ENCODE measurements at regions not wholly inside any gene's neighbourhood (a gene's known extent, or its start where the extent isn't known, plus 50 kb on each side); places are given as distances from the start of the nearest gene placed in this dataset.

- no peak for DNase-seq
- Mint-ChIP-seq H3K4me3 (no peak overlapping the region), H3K27ac (no peak overlapping the region), H3K4me1 (ENCODE audit: low read depth) (no peaks in the 10 kb centered on the region), H3K27me3 (no peaks in the 10 kb centered on the region), H3K9me3 (no peaks in the 10 kb centered on the region), H3K36me3 (ENCODE audit: low read depth) (no peaks in the 10 kb centered on the region)
Measured at GRCh38 chr7:16203065-16203464, 218.3 kb downstream of the CRPPA start.

DNA sequence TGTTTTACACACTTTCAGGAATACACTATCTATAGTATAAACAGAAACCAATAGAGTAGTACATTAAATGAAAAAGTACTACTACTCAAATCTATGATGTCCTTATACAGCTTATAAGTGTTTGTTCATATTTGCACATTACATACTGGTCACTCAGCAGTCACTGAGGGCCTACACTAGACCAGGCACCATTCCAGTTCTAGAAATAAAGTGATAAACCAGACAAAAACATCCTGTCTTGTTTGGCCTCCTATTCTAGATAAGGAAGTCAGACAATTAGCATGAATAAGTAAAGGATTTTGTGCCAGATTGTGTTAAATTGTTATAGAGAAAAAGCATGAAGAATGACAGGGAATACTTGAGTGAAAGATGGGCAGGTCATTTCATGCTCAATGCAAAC is 219.0 kb downstream of the CRPPA start:
- Mint-ChIP-seq H3K4me1 (ENCODE audit: low read depth) (no peaks in the 10 kb centered on the region), H3K27ac (no peak overlapping the region)

DNA sequence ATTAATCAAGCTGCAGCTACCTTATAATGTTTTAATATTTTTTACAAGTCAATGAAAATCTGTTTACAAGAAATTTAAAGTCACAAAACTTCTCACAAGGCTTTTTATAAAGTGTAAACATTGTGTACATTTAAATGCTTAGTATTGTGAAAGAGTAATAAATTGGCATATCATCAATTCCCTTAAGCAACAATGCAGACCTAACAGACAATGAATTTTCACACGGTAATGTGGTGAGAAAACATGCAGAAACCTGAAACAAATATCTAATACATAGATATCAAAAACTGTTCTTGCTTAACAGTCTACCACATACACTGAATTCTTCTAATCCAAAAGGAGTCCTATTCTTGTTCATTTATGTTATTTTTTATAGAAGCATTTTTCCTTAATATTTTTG is 220.7 kb downstream of the CRPPA start:
- no peak overlapping the region for H3K27ac Mint-ChIP-seq
- no peak overlapping the region for H3K4me3 Mint-ChIP-seq
- H3K4me1 Mint-ChIP-seq (ENCODE audit: low read depth): no peaks in the 10 kb centered on the region
- no peaks in the 10 kb centered on the region for H3K36me3 Mint-ChIP-seq (ENCODE audit: low read depth)
- no peaks in the 10 kb centered on the region for H3K9me3 Mint-ChIP-seq
- no peaks in the 10 kb centered on the region for H3K27me3 Mint-ChIP-seq
- no peak for DNase-seq

More for the DNA sequence above, 219.0 kb downstream of the CRPPA start:
- DNase-seq: no peak
- Mint-ChIP-seq H3K4me3 (no peak overlapping the region), H3K27me3 (no peaks in the 10 kb centered on the region), H3K9me3 (no peaks in the 10 kb centered on the region), H3K36me3 (ENCODE audit: low read depth) (no peaks in the 10 kb centered on the region)

GRCh38 chr7:16193631-16194030 is 227.7 kb downstream of the CRPPA start:
- H3K9me3 Mint-ChIP-seq: no peaks in the 10 kb centered on the region
- no peak overlapping the region for H3K27ac Mint-ChIP-seq
- H3K36me3 Mint-ChIP-seq (ENCODE audit: low read depth): no peaks in the 10 kb centered on the region
- DNase-seq: no peak
- H3K27me3 Mint-ChIP-seq: no peaks in the 10 kb centered on the region
- no peaks in the 10 kb centered on the region for H3K4me1 Mint-ChIP-seq (ENCODE audit: low read depth)
- no peak overlapping the region for H3K4me3 Mint-ChIP-seq

DNA sequence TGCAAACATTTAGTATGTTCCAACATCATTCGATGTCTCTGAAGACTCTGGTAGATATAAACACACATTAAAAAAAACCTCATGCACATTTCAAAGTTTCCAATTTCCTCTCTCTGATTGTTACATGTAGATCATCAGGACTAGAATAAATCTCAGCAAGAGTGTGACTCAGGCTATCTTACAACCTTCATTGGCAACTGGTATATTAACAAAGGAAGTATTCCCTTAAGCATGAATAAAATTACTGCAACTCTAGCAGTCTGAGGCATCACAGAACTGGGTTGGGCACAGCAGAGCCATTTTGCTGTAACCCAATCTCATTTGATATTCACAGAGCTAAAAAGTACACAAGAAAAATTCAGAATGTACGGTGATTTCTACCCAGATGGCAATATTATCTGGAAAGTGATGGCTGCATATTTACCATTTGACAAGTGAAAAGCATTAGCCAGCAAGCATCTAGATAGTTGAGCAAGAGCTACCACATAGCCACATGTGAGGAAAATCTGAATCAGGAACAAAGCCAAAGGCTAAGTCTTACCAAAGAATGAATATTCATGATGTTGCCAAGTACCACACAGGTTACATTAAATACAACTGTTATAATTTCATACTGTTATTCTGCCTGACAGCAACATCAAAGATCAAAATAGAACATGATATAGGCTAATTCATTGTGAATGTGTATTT is 232.2 kb downstream of the CRPPA start:
- H3K4me1 Mint-ChIP-seq (ENCODE audit: low read depth): no peaks in the 10 kb centered on the region
- no peaks in the 10 kb centered on the region for H3K9me3 Mint-ChIP-seq
- H3K36me3 Mint-ChIP-seq (ENCODE audit: low read depth): no peaks in the 10 kb centered on the region
- no peaks in the 10 kb centered on the region for H3K27me3 Mint-ChIP-seq
- DNase-seq: no peak
- no peak overlapping the region for H3K27ac Mint-ChIP-seq
- no peak overlapping the region for H3K4me3 Mint-ChIP-seq

GRCh38 chr7:16187131-16187530 is 234.2 kb downstream of the CRPPA start:
- DNase-seq: no peak
- Mint-ChIP-seq H3K27me3 (no peaks in the 10 kb centered on the region), H3K9me3 (no peaks in the 10 kb centered on the region), H3K4me3 (no peak overlapping the region), H3K4me1 (ENCODE audit: low read depth) (no peaks in the 10 kb centered on the region), H3K27ac (no peak overlapping the region), H3K36me3 (ENCODE audit: low read depth) (no peaks in the 10 kb centered on the region)

GRCh38 chr7:16178585-16178984 is 242.8 kb downstream of the CRPPA start:
- no peaks in the 10 kb centered on the region for H3K4me1 Mint-ChIP-seq (ENCODE audit: low read depth)
- H3K27ac Mint-ChIP-seq: no peak overlapping the region
- no peaks in the 10 kb centered on the region for H3K36me3 Mint-ChIP-seq (ENCODE audit: low read depth)
- no peak for DNase-seq
- no peaks in the 10 kb centered on the region for H3K9me3 Mint-ChIP-seq
- H3K27me3 Mint-ChIP-seq: no peaks in the 10 kb centered on the region
- H3K4me3 Mint-ChIP-seq: no peak overlapping the region

- DNase-seq: no peak
- Mint-ChIP-seq H3K27me3 (no peaks in the 10 kb centered on the region), H3K4me3 (no peak overlapping the region), H3K36me3 (ENCODE audit: low read depth) (no peaks in the 10 kb centered on the region), H3K9me3 (no peaks in the 10 kb centered on the region), H3K4me1 (ENCODE audit: low read depth) (no peaks in the 10 kb centered on the region), H3K27ac (no peak overlapping the region)
Measured at GRCh38 chr7:16178092-16178491, 243.2 kb downstream of the CRPPA start.

GRCh38 chr7:16174253-16174652 is 247.1 kb downstream of the CRPPA start:
- Mint-ChIP-seq H3K9me3 (no peaks in the 10 kb centered on the region), H3K4me3 (no peak overlapping the region), H3K27me3 (no peaks in the 10 kb centered on the region), H3K4me1 (ENCODE audit: low read depth) (no peaks in the 10 kb centered on the region), H3K27ac (no peak overlapping the region), H3K36me3 (ENCODE audit: low read depth) (no peaks in the 10 kb centered on the region)
- DNase-seq: no peak

GRCh38 chr7:16172366-16172765 is 249.0 kb downstream of the CRPPA start:
- Mint-ChIP-seq H3K36me3 (ENCODE audit: low read depth) (no peaks in the 10 kb centered on the region), H3K4me1 (ENCODE audit: low read depth) (no peaks in the 10 kb centered on the region), H3K9me3 (no peaks in the 10 kb centered on the region)

DNA sequence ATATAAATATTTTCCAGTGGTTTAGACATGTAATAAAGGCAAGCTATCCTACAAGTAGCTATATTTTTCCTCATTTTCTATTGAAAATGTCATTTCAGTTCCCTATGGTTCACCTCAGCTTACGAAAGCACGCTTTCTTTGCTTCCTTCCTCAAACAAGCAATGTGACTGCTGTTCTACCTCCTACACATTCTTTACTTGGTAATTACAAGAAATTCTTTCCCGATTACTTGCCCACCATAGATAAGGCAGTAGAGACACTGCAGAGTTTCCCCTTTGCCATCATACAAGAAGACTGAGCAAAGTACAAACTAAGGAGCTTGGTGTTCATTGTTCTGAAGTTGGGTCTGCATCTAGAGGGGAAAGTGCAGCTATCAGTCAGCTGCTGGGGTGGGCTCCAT is 249.4 kb downstream of the CRPPA start:
- Mint-ChIP-seq H3K4me3 (no peak overlapping the region), H3K36me3 (ENCODE audit: low read depth) (no peaks in the 10 kb centered on the region), H3K27me3 (no peaks in the 10 kb centered on the region), H3K27ac (no peak overlapping the region), H3K4me1 (ENCODE audit: low read depth) (no peaks in the 10 kb centered on the region), H3K9me3 (no peaks in the 10 kb centered on the region)
- DNase-seq: no peak

More at GRCh38 chr7:16172366-16172765, 249.0 kb downstream of the CRPPA start:
- no peak overlapping the region for H3K4me3 Mint-ChIP-seq
- H3K27me3 Mint-ChIP-seq: no peaks in the 10 kb centered on the region
- H3K27ac Mint-ChIP-seq: no peak overlapping the region
- DNase-seq: no peak

DNA sequence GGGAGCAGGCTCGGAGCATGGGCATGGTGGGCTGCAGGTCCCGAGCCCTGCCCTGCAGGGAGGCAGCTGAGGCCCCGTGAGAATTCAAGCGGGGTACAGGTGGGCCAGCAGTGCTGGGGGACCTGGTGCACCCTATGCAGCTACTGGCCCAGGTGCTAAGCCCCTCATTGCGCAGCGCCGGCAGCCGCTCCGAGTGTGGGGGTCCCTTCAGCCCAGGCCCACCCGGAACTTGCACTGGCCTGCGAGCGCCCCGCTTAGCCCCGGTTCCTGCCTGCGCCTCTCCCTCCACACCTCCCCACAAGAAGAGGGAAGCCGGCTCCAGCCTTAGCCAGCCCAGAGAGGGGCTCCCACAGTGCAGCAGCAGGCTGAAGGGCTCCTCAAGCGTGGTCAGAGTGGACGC is 250.7 kb downstream of the CRPPA start:
- Mint-ChIP-seq H3K36me3 (ENCODE audit: low read depth) (no peaks in the 10 kb centered on the region), H3K4me1 (ENCODE audit: low read depth) (no peaks in the 10 kb centered on the region), H3K9me3 (no peaks in the 10 kb centered on the region), H3K27me3 (no peaks in the 10 kb centered on the region), H3K27ac (no peak overlapping the region), H3K4me3 (no peak overlapping the region)
- no peak for DNase-seq

- H3K36me3 Mint-ChIP-seq (ENCODE audit: low read depth): no peaks in the 10 kb centered on the region
- no peak overlapping the region for H3K4me3 Mint-ChIP-seq
- no peak for DNase-seq
- H3K4me1 Mint-ChIP-seq (ENCODE audit: low read depth): no peaks in the 10 kb centered on the region
- no peaks in the 10 kb centered on the region for H3K9me3 Mint-ChIP-seq
- no peaks in the 10 kb centered on the region for H3K27me3 Mint-ChIP-seq
- no peak overlapping the region for H3K27ac Mint-ChIP-seq
Measured at GRCh38 chr7:16169537-16169936, 251.8 kb downstream of the CRPPA start.

GRCh38 chr7:16167526-16167925 is 253.8 kb downstream of the CRPPA start:
- Mint-ChIP-seq H3K4me1 (ENCODE audit: low read depth) (no peaks in the 10 kb centered on the region), H3K9me3 (peaks cover 3% of the 10 kb centered on the region)

GRCh38 chr7:16144361-16144760 is 277.0 kb downstream of the CRPPA start:
- no peaks in the 10 kb centered on the region for H3K36me3 Mint-ChIP-seq (ENCODE audit: low read depth)
- H3K27me3 Mint-ChIP-seq: no peaks in the 10 kb centered on the region
- H3K27ac Mint-ChIP-seq: no peak overlapping the region
- H3K4me1 Mint-ChIP-seq (ENCODE audit: low read depth): no peaks in the 10 kb centered on the region
- H3K9me3 Mint-ChIP-seq: peaks cover 17% of the 10 kb centered on the region
- DNase-seq: no peak
- H3K4me3 Mint-ChIP-seq: no peak overlapping the region

More at GRCh38 chr7:16167526-16167925, 253.8 kb downstream of the CRPPA start:
- DNase-seq: no peak
- H3K27ac Mint-ChIP-seq: no peak overlapping the region
- H3K36me3 Mint-ChIP-seq (ENCODE audit: low read depth): no peaks in the 10 kb centered on the region
- no peak overlapping the region for H3K4me3 Mint-ChIP-seq
- no peaks in the 10 kb centered on the region for H3K27me3 Mint-ChIP-seq

- Mint-ChIP-seq H3K9me3 (no peaks in the 10 kb centered on the region), H3K27me3 (no peaks in the 10 kb centered on the region), H3K4me1 (ENCODE audit: low read depth) (no peaks in the 10 kb centered on the region), H3K4me3 (no peak overlapping the region), H3K27ac (no peak overlapping the region), H3K36me3 (ENCODE audit: low read depth) (no peaks in the 10 kb centered on the region)
- DNase-seq: no peak
Measured at GRCh38 chr7:16137944-16138343, 283.4 kb downstream of the CRPPA start.
